ENCODE measurements at regions not wholly inside any gene's neighbourhood (a gene's known extent, or its start where the extent isn't known, plus 50 kb on each side); places are given as distances from the start of the nearest gene placed in this dataset.
"Not testable (repeated sequence)": the region's sequence is repeated elsewhere in the genome, so short reads cannot be mapped to it uniquely, and the experiment has no call there.

DNA sequence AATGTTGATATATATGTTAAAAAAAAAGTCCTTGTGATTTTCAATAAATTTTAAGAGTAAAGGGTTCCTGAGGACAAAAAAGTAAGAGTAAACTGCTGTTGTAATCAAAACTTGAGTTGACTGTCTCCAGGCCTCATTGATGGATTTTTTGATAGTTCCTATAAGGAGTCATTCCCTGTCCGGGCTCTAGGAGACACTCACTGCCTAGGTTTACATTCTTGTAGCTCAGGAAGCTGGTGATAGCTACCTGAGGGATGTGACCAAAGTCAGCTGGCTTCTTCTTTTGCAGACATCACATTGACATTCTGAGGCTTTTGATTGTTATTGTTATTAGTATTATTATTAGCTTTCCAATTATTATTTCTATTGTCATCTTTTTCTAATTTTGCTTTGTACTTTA is 116.5 kb upstream of the FBXL7 start:
- peak in 1 of 2 experiments; percentile 56 for DNase-seq

DNA sequence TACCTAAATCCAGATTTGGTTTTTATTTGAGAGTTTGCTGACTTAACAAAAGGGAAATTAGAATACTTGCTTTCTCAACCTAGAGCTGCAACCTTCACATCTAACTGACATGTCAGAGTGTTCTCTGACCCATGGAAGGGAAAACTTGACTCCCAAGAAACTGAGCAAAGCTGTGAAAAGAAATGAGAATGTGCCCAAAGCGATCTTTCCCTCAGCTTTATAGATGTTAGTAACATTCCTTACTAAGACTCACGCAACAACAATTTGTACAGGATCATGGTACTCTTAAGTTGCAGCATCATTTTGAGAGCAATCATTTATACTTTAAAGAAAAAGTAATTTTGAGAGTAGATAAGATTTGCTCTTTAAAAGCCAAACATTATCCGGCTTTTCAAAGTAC is 117.0 kb upstream of the FBXL7 start:
- no peak for DNase-seq

DNA sequence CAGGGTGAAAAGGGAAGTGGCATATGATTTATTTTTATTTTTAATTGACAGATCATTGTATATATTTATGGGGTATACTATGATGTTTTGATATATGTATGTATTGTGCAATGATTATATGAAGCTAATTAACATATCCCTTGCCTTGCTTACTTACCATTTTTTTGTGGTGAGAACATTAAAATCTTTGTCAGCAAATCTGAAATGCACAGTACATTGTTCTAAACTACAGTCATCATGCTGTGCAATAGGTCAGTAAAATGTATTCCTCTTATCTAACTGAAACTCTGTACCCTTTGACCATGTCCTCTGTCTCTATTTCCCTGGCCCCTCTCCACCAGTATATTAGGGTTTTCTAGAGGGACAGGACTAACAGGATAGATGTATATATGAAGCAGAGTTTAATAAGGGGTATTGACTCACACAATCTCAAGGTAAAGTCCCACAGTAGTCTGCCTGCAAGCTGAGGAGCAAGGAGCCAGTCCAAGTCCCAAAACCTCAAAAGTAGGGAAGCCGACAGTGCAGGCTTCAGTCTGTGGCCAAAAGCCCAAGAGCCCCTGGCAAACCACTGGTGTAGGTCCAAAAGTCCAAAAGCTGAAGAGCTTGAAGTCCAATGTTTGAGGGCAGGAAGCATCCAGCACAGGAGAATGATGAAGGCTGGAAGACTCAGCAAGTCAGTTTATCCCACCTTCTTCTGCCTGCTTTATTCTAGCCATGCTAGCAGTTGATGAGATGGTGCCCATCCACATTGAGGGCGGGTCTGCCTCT is 122.2 kb upstream of the FBXL7 start:
- no peak for DNase-seq

DNA sequence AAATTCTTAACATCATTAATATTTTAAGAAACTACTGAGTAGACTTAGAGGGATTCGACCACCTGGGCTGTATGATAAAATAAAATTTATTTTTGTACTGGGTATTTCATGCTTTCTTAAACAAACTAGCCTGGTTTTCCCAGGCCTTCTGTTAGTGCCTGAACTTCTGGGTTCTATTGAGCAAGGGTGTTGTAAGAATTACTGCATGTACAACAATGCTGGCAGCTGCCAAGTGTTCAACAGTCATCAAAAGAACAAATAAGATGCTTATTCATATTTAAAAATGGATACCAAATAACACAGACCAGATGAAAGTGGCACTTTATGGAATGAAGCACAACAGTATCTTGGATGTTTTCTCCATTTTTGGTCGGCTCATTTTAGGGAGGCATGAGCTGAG is 123.2 kb upstream of the FBXL7 start:
- DNase-seq, result no peak

DNA sequence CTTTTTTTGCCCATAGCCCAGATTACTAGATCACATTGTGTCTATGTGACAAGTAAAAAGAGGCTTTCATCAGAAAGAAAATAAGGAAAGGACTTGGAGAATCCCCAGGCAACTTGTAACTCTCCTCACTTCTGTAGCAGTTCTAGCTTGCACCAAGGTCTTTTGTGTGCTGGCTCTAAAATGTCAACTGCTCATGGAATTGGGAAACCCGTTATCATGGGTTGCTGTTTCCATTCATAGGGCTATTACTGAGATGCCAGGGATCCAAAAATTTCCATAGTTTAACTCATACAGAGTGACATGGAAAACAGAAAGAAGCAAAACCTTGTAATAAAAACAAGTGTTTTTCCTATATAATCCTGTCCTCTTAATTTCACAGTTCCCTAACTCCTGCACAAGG is 123.9 kb upstream of the FBXL7 start:
- DNase-seq, result no peak

DNA sequence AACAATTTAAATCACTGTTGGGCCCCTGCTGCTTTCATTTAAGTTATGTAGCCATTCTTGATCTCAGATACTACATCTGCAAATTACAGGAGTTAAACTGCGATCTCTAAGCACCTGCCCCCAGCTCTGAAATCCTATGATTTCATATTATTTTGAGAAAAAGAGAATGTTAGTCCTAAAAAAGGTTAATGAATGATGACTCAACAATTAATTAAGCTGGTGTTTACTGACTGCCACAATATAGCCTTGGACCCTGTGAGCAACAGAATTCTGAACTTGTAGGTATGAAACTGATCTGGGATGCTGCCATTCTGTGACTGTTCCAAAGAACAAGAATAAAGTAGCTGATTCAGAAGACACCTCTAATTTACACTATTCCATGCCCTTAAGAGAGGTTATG is 124.4 kb upstream of the FBXL7 start:
- no peak for DNase-seq

DNA sequence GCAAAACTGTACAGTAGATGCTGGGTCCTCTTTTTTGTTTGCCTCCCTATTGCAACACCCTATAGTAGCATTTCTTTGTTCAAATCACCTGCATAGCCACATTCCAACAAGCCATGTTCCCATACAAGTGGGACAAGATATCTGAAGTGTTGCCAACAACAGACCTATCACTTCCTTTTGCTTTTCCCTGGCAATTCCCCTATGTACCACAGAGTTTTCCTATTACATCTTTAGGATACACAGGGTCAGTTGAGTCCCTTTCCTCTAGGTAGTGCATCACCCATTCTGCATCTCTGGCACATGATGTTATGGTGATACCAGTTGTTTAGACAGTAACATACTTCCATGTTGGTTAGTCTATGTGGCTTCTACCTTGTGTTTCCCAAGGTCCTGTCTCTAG is 125.1 kb upstream of the FBXL7 start:
- no peak for DNase-seq

DNA sequence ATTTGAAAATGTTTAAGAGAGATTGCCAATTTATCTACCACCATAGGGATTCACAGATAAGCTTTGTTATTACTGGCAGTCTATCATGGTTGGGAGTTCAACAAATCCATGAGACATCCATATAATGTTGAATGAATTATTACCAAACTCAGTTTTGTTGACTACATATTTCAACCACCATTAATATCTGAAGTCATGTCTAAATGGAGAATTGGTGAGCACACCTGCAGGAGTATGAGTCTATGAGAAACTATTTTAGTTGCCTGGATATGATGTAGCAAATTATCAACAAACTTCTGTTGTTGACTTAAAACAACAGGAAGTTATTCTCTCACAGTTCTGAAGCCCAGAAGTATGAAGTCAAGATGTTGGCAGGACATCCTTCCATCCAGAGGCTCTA is 126.8 kb upstream of the FBXL7 start:
- DNase-seq, result no peak

DNA sequence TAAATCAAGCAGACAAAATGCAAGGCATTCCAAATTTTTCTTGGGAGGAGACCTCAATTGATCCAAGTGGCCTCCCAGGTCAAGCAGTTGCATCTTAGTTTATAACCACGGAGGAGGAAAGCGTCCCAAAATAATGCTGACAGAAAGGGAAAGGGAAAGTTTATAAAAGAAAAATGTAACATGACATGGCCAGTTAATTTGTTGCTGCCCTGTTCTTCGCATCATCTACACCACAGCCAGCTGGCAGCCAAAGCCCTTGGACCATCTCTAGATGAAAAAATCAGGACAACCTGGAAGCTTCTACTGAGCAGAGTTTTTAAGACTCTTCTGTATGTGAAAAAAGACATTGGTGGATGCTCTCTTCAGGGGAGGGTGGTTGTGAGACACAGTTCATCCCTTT is 128.8 kb upstream of the FBXL7 start:
- DNase-seq, result no peak

DNA sequence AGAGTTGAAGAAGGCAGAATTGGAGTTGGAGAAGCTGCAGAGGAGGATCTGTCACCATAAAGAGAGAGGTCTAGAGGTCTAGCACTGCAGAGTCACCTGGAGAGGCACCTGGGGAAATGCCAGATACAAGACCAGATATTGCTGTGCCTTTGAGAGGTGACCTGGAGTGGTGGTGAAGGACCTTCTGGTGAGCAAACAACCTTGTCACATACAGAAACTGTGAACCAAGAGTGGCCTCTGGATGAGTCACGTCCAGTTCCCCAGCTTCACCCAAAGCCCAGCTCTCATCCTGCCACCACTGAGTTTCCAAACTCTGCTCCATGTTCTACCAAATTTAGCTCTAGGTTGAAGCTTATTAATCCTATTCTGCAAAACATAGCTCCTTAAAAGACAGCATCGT is 131.1 kb upstream of the FBXL7 start:
- no peak for DNase-seq

DNA sequence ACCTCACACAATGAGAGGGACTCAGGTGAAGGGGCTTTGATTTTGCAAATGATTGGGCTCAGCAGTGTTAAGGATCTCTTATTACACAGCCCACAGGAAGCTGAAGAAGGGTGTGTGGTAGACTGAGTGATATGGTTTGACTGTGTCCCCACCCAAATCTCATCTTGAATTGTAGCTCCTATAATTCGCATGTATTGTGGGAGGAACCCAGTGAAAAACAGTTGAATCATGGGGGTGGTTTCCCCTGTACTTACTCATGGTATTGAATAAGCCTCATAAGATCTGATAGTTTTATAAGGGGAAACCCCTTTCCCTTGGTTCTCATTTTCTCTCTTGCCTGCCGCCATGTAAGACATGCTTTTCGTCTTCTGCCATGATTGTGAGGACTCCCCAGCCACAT is 132.5 kb upstream of the FBXL7 start:
- no peak for DNase-seq

DNA sequence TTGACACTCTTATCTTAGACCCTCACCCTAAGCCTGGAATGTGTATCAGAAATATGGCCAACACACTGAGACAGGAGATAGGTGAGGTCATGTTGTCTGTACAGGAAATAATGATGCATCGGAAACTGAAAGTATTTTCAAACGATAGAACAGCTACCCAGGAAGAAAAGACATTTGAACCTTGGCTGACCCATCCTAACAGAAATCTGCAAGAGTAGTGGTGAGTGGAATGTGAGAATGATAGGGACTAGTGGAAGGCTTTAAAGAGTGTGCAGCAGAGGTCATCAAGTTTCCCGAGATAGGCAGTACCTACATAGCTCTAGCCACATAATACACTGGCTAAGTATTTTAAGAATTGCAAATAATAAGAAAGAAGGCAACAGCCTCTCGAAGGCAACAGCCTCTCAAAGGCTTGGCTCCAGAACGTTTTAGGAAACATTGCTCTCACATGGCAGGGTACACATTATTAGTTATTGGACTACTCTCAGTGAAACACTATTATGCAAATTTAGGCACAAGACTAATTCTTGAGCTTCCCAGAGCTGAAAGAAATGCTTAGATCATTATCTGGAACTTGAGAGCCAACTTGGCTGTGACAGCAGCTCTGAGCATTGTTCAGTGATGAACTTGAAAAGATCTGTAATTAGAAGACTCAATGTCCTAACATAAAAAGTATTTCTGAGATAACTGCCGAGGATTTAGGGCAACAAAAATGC is 133.1 kb upstream of the FBXL7 start:
- no peak for DNase-seq

DNA sequence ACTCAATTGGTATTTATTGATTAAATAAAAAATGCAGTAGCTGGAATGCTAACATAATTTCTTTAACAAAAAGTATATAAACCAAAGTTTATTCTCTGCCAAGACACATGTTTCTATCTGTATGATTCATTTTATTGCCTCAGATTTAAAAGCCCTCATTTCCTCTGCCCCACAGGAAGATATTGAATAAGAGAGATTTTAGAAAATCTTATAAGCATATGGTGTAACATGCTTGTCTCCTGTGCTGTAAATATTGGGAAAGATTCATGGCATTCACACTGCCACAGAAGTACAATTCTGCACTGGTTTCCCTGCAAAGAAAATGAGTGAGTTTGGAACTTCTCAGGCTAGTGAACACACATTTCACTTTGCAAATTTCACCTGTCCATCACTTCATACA is 134.9 kb upstream of the FBXL7 start:
- no peak for DNase-seq

DNA sequence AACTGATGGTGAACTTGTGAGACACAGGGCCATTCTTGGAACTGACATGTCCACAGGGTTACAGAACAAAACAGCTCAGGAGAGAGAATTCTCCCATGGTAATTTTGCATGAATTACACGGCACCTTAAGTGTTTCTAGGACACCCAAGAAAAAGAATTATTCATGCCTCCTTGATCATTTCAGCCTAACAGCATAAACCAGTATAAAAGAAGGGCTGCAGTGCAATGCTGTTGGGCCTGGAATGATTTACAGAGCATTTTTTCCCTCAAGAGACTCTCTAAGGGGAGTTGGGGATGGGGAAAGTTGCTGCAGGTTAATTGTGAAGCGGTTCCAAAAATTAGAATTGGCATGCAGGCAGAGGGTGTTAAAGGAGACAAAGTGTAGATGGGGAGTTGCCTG is 136.4 kb upstream of the FBXL7 start:
- DNase-seq, result no peak

DNA sequence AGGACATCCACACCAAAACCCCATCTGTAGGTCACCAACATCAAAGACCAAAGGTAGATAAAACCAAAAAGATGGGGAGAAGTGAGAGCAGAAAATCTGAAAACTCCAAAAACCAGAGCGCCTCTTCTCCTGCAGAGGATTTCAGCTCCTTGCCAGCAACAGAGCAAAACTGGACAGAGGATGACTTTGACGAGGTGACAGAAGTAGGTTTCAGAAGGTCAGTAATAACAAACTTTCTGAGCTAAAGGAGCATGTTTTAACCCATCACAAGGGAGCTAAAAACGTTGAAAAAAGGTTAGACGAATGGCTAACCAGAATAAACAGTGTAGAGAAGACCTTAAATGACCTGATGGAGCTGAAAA is 142.9 kb upstream of the FBXL7 start:
- DNase-seq, result not testable (repeated sequence)

DNA sequence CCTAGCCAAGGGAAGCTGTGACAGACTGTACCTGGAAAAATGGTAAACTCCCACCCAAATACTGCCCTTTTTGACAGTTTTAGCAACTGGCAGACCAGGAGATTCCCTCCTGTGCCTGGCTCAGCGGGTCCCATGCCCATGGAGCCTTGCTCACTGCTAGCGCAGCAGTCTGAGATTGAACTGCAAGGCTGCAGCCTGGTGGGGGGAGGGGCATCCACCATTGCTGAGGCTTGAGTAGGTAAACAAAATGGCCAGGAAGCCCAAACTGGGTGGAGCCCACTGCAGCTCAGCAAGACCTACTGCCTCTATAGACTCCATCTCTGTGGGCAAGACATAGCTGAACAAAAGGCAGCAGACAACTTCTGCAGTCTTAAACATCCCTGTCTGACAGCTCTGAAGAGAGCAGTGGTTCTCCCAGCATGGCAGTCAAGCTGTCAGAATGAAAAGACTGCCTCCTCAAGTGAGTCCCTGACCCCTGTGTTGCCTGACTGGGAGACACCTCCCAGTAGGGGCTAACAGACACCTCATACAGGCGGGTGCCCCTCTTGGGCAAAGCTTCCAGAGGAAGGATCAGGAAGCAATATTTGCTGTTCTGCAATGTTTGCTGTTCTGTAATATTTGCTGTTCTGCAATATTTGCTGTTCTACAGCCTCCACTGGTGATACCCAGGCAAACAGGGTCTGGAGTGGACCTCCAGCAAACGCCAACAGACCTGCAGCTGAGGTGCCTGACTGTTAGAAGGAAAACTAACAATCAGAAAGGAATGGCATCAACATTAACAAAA is 143.5 kb upstream of the FBXL7 start:
- not testable (repeated sequence) for DNase-seq

DNA sequence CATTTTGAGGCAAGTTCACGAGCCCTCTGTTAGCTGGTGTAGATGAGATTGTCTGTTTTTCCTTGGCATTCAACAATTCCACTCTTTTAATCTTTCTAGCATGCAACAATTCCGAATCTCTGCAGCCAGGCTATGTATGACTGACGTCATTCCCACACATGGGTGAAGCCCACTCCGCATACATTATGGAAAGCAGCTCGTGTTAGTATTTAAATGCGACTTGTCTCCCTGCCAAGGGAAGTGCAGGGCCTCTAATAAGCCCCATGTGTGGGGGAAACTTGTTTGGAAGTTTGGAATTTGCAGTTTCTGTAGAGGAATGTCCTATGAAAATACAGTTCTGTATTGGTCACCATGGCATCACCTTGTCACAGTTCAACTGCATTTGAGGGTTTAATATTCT is 146.0 kb upstream of the FBXL7 start:
- no peak for DNase-seq

DNA sequence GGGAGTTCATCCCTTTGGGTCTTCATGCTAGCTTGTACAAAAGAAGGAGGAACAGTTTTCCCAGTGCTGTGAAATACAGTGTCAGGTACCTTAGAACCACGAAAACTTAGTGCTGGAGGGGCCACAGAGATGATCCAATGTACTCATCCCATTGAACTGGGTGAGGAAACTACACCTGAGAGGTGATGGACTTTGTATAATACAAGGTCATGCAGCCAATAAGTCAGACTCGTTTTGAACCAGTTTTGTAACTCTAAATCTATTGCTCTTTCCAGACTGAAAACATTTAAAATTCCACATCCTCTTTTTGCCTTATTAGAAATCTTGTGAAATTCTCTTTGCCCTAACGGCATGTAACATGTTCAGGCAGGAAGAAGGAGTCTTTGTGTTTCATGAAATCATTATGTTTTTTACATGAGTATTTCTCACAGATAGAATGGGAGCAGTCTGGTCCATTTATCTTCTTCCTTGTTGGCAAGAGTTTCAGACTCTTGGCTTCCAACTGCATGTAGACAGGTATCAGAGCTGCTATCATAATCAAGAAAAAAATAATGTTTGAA is 146.8 kb upstream of the FBXL7 start:
- DNase-seq, result no peak

DNA sequence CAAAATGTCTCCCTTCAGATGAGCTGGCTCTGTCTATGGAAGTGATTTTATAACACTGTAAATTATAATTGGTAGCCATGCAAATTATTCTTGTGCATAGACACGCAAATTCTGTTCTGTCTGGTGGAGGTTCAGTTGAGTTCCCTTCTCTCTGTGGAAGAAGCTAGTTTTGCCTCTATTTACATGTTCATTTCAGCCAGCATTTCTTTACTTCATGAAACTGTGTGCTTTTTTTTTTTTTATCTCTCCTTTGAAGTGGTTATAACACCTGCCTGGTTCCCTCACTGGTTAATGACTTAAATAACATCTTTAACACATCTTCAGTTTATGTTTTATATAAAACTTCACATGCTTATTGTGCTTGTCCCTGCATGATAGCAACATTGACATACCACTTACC is 149.4 kb upstream of the FBXL7 start:
- DNase-seq, result no peak

DNA sequence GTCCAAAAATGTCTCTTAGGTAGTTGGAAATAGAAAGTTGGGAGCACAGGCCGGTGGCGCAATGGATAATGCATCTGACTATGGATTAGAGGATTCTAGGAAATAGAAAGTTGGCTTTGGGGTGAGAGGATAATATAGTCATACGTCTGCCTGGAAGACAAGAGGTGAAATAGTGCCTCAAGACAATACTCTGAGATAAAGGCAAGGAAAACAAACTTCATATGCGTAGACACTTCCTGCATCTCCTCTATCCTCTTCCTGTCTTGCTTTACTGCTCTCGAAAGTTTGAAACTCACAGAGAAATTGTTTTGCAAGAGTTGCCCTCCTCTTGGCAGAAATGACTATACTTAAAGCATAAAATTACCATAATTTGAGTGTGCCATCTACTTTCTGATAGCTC is 153.2 kb upstream of the FBXL7 start:
- no peak for DNase-seq

DNA sequence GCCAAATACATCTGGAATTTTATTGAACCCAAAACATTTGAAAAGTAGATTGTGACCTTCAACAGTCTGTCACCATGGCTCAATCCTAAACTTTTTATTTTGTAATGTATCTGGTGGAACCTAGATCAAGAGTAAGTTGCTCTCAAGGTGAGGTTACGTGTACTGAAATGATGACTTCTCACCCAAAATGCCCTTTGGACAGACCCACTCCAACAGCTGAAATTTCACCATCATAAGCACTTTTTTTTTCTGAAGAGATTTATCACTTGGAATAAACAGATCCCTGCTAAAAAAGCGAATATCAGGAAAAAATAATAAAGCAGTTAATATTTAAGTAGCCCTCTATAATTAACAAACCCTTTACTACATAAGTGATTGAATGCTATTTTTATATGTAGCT is 155.0 kb upstream of the FBXL7 start:
- no peak for DNase-seq

DNA sequence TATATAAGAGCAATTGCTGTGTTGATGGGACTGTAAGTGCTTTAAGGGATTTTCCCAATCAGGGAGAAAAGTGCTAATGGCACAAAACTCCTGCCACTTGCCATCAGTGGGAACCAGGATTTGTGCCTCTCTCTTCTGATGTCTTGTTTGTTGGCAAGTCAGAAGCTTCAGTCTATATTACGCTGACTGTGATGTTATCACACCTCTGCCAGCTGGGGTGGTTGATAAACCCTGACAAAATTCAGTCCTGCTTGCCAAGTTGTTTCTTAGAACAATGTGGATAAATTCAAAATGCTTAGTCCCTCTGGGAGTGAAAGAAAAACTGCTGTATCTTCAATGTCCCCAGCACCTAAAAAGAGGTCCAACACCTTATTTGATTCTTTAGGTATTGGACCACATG is 161.4 kb upstream of the FBXL7 start:
- no peak for DNase-seq

DNA sequence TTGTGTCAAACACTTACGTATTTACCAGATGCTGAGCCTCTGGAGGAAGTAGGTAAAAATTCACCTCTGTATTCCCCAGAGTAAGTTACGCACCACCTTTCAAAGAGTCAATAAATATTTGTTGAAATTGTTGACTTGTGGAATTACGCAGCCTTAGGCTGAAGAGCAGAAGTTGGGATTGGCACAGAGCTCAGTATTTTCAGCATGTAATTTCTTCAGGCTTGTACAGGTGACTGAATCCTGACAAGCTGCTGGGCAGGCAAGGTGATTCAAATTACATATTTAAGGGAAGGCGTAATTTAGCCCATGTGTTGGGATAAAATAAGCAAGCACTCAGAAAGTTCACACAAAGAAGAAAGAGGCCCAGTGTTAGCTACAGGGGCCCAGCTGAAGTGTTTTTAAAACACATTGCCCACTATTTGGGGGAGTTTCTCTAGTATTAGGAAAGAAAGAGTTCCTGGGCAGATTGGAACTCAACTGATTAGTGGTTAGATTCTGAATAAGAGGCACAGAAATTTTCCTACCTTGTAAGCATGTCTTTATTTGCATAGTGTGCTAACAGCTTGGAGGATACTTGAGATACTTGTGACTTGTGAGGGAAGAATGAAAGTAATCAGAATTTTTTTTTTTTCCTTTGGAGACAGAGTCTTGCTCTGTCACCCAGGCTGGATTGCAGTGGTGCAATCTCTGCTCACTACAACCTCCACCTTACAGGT is 165.3 kb upstream of the FBXL7 start:
- no peak for DNase-seq
